GM11168 (cell line): ENCODE measurements at regions not wholly inside any gene's neighbourhood (a gene's known extent, or its start where the extent isn't known, plus 50 kb on each side); places are given as distances from the start of the nearest gene placed in this dataset.

Experiments used
- in situ Hi-C: fragments of 300-500 bp; cut with MboI; formaldehyde crosslinking; loops from one replicate; pipeline ENCODE4 v1.12.0; 2022; ENCODE audit warnings: low sequenced_read_pairs; ENCODE audit not compliant: unreplicated experiment

GRCh38 chr13:79267560-79267959, 138.5 kb downstream of the RBM26 start:
- in situ Hi-C loops = no loop called here

DNA sequence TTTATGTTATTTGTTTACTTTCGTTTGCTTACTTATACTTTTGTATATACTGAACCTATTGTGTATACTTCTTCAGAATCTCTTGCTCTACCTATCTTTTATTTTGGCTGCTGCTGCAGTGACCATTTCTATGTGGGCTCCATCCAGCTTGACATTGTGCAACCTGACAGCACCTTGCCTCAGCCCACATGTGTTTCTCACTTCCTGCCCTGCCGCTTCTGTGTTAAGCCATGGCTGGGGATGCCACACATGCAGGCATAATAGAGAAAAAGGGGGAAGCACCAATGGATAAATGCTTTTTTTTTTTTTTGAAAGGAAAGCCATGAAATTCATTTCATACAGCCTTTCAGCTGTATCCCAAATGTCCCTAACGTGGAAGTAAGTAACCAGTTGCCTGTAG, 147.6 kb downstream of the RBM26 start:
- in situ Hi-C loops = no loop called here

- in situ Hi-C loops = no loop called here
Observed at GRCh38 chr13:79246578-79246949, 159.5 kb downstream of the RBM26 start.

DNA sequence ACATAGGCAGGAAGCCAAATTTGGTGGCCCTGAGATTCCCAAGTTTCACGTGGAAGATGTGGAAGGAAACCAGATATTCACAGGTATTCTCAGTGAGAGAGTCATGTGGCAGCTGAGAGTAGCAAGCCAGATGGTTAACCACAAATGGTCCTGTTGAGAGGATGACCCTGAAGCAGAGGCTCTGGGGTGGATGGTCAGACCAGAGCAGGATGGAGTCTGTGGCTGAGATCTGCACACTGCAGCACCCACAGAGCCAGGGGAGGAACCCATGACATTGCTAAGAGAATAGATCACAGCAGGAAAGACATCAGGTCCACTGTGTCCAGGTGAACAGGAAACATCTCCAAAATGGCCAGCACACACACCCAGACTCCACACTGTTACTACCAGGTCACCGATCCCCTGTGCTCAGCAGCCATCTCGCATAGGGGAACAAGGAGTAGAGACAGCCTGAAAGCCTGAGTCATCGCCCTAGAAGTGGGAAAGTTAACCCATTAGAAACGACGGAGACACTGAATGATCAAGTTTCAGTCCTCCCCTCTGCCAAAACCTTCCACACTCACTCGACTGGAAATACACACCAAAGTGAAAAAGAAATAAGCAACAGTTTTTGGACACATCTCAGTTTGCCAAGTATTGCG, 160.0 kb downstream of the RBM26 start:
- in situ Hi-C loops = no loop called here

DNA sequence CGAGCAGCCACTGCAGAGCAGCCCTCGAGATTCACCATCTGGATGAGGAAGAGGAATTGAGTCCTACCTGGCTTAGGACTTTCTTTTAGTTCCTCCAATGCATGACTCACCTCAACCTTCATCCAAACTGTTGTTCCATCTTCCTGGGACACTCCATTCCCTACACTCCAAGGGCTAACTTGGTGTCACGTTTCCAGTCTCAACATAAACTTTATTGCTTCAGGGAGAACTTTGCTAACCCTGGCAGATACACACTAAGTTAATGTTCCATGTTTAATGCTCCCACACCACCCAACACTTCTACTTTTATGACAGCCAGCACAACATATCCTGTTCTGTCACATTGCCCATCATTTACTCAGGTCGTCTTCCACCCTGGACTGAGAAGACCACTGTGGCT, 164.4 kb downstream of the RBM26 start:
- in situ Hi-C loops = no loop called here

GRCh38 chr13:79237981-79238380, 168.1 kb downstream of the RBM26 start:
- in situ Hi-C loops = no loop called here

- in situ Hi-C loops = no loop called here
Observed at GRCh38 chr13:79231887-79232286, 174.2 kb downstream of the RBM26 start.

DNA sequence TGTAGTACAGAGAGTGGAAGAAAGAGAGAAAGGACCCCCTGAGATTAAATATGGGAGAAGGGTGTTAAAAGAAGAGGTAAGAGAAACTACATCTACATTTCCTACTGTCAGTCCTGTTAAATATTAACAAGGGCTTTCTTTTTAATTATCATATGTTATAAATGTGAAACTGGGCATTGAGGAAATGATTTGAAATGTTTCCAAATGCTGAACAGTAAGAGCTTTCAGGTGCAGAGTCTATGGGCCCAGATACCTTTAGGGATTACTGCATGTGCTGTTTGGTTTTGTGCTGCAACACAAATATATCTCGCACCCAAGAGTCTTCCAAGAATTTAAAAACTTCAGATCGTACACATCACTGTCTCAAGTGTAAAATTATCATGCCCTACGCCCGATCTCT, 176.3 kb downstream of the RBM26 start:
- in situ Hi-C loops = no loop called here

GRCh38 chr13:79228972-79229371, 177.1 kb downstream of the RBM26 start:
- in situ Hi-C loops = no loop called here

DNA sequence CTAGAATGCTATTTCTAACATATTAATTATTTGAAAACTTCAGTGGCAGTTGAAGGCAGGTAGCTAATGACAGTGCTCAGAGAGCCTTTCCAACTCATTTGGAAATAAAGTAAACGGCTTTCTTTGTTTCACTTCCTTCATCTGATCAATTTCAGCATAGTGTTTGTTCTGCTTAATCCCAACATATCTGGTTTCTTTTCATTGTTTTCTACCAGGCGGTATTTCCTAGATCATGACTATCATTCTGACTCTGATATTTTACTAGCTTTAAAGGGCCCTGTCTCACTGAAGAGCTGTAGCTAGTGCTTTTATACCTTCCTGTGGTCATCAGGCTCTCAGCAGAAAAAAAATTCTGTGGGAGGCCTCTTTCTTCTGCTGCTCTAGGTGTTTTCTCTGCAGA, 178.6 kb downstream of the RBM26 start:
- in situ Hi-C loops = no loop called here

GRCh38 chr13:79226938-79227337, 179.1 kb downstream of the RBM26 start:
- in situ Hi-C loops = no loop called here

- in situ Hi-C loops = no loop called here
Observed at GRCh38 chr13:79226250-79226649, 179.8 kb downstream of the RBM26 start.

- in situ Hi-C loops = no loop called here
Observed at GRCh38 chr13:79225487-79226232, 180.4 kb downstream of the RBM26 start.

- in situ Hi-C loops = no loop called here
Observed at GRCh38 chr13:79222427-79223205, 183.4 kb downstream of the RBM26 start.

DNA sequence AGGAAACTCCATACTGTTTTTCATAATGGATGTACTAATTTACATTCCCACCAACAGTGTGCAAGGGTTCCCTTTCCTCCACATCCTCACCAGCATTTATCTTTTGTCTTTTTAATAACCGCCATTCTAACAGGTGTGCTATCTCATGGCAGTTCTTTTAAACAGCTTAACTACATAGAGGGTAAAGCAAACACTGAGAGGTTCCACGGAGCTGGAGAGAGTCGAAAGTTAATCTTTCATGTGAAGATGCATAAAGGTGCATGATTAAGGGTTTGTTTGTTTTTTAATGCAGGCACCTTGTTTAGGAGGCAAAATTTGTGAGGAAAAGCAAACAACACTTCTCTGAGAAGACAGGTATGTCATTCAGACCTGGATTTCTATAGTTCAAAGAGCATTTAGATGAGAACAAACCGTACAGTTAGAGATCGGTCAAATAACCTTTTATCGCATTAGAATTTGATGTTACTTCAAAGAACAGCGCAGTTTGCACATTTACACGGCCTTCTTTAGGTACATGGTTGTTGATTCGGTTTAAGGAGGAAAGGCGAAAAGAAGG, 193.9 kb downstream of the RBM26 start:
- in situ Hi-C loops = no loop called here

DNA sequence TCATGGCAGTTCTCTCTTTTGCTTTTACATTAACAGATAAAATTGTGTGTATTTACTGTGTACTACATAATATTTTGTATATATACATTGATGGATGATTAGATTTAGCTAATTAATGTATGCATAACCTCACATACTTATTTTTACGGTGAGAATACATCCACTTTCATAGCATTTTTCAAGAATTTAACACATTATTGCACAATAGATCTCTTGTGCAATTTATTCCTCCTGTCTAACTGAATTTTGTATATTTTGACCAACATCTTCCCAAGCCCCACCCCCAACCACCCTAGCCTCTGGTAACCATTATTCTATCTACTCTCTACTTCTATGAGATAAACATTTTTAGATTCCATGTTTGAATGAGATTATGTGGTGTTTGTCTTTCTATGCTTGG, 194.7 kb downstream of the RBM26 start:
- in situ Hi-C loops = no loop called here

GRCh38 chr13:79197933-79198332, 208.1 kb downstream of the RBM26 start:
- in situ Hi-C loops = no loop called here

GRCh38 chr13:79196843-79197242, 209.2 kb downstream of the RBM26 start:
- in situ Hi-C loops = no loop called here

DNA sequence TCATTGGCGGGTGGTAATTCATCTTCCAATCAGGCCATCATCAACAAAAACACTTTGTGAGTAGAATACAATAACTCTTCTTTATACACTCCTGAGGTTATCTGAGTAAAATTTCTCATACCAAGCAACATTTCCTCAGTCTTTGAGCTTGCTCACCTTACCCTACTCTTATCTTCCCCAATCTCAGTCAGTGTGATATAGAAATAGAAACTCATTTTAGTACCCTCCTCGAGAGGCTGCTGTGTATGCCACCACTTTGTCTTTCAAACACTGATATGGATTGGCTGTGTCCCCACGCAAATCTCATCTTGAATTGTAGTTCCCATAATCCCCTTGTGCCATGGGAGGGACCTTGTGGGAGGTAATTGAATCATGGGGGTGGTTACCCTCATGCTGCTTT, 209.7 kb downstream of the RBM26 start:
- in situ Hi-C loops = no loop called here

DNA sequence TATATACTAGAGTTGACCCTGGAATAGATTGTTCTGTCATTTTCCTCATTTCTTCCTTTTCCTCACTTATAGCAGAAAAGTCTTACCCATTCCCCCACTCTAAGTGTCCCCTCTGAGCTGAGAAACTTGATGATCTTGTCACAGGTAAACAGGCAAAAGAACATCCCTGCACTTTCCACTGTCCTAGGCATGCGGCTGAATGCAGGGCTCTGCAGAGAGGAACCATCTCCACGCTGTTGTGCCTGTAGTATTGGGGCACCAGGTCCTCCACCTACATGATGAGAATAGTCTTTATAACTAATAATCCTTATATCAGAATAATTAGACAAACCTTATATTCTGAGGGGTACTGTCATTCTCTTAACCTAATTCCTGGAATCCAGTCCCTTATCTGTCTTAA, 211.3 kb downstream of the RBM26 start:
- in situ Hi-C loops = no loop called here

DNA sequence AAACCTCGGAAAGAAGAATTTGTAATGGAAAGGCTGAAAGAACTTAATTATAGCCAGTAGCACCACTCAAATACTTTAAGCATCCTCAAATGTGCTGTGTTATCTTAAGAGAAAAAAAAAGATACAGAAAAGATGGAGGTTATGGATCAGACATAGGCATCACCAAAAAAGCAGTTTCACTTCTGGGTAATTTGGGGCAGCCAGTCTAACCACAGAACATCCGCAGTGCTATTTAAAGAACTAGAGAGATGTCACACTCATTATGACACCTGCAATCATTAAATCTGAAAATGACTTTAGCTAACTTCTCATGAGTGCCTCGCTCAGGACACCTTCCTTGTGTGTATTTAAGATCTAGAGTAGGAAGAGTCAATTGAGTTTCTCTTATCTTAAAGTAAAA, 211.8 kb downstream of the RBM26 start:
- in situ Hi-C loops = no loop called here
